ENCODE measurements at regions not wholly inside any gene's neighbourhood (a gene's known extent, or its start where the extent isn't known, plus 50 kb on each side); places are given as distances from the start of the nearest gene placed in this dataset.

- no peak for DNase-seq
Measured at GRCh38 chr14:51546603-51547258, 105.0 kb upstream of the FRMD6 start.

- peak in 1 of 2 donors; percentile 23 for DNase-seq
Measured at GRCh38 chr14:51547260-51547659, 104.5 kb upstream of the FRMD6 start.

GRCh38 chr14:51547701-51548100, 104.0 kb upstream of the FRMD6 start:
- DNase-seq, result no peak

- no peak for DNase-seq
Measured at GRCh38 chr14:51548187-51548586, 103.5 kb upstream of the FRMD6 start.

- DNase-seq, result no peak
Measured at GRCh38 chr14:51550636-51551035, 101.1 kb upstream of the FRMD6 start.

GRCh38 chr14:51552275-51552674, 99.4 kb upstream of the FRMD6 start:
- DNase-seq, result no peak

- no peak for DNase-seq
Measured at GRCh38 chr14:51552768-51553404, 98.8 kb upstream of the FRMD6 start.

GRCh38 chr14:51554339-51554920, 97.3 kb upstream of the FRMD6 start:
- no peak for DNase-seq

- DNase-seq, result no peak
Measured at GRCh38 chr14:51554953-51555352, 96.8 kb upstream of the FRMD6 start.

- DNase-seq, result no peak
Measured at GRCh38 chr14:51561141-51561540, 90.6 kb upstream of the FRMD6 start.

GRCh38 chr14:51562816-51563215, 88.9 kb upstream of the FRMD6 start:
- no peak for DNase-seq

GRCh38 chr14:51563560-51563959, 88.2 kb upstream of the FRMD6 start:
- no peak for DNase-seq

GRCh38 chr14:51564460-51564859, 87.2 kb upstream of the FRMD6 start:
- no peak for DNase-seq

- DNase-seq, result no peak
Measured at GRCh38 chr14:51564986-51565604, 86.6 kb upstream of the FRMD6 start.

- DNase-seq, result no peak
Measured at GRCh38 chr14:51566831-51567582, 84.7 kb upstream of the FRMD6 start.

GRCh38 chr14:51568366-51568765, 83.3 kb upstream of the FRMD6 start:
- DNase-seq, result no peak

GRCh38 chr14:51573607-51574006, 78.1 kb upstream of the FRMD6 start:
- no peak for DNase-seq

GRCh38 chr14:51574009-51574408, 77.7 kb upstream of the FRMD6 start:
- DNase-seq, result no peak

GRCh38 chr14:51575349-51576116, 76.2 kb upstream of the FRMD6 start:
- DNase-seq, result no peak

GRCh38 chr14:51576117-51576430, 75.6 kb upstream of the FRMD6 start:
- no peak for DNase-seq

- no peak for DNase-seq
Measured at GRCh38 chr14:51576879-51577278, 74.8 kb upstream of the FRMD6 start.

- no peak for DNase-seq
Measured at GRCh38 chr14:51578853-51579252, 72.9 kb upstream of the FRMD6 start.
